Stomach (tissue), 8 donors: ENCODE measurements at regions not wholly inside any gene's neighbourhood (a gene's known extent, or its start where the extent isn't known, plus 50 kb on each side); places are given as distances from the start of the nearest gene placed in this dataset.

ENCODE experiments used
- DNase-seq, 2 donors: peaks; one replicate each; pipeline versions ENCODE4 v3.0.0 to v3.0.0-alpha.2; 2013 to 2019
- H3K27ac ChIP-seq, 5 donors: fragments of 200-600 bp in 4 of 5; sonication (generic) in 4 of 5; one replicate each; pipeline ENCODE4 v1.5.1; 2013 to 2019; ENCODE audit warnings: mild to moderate bottlenecking in 1 of 5, moderate library complexity in 1 of 5
- H3K27me3 ChIP-seq, 3 donors: fragments of 200-600 bp; sonication (generic); one replicate each; pipeline ENCODE4 v1.5.1; 2017 to 2019; ENCODE audit warnings: mixed run types in 1 of 3
- H3K36me3 ChIP-seq, 4 donors: fragments of 200-600 bp; sonication (generic); 1 replicate in 3 of 4; 2 replicates in 1 of 4; pipeline ENCODE4 v1.5.1; 2016 to 2019
- H3K4me1 ChIP-seq, 4 donors: fragments of 200-600 bp; sonication (generic); one replicate each; pipeline ENCODE4 v1.5.1; 2016 to 2019
- H3K4me3 ChIP-seq, 4 donors: fragments of 200-600 bp; sonication (generic) in 3 of 4; one replicate each; pipeline ENCODE4 v1.5.1; 2016 to 2019; ENCODE audit warnings: mild to moderate bottlenecking in 1 of 4
- H3K9me3 ChIP-seq, 4 donors: fragments of 200-600 bp; sonication (generic); one replicate each; pipeline ENCODE4 v1.5.1; 2016 to 2019
- CTCF ChIP-seq, 7 experiments: fragments of 450-650 bp in 4 of 7; fragments of 200-600 bp in 3 of 7; sonication (generic) in 3 of 7; IDR thresholded peaks; one replicate each; pipeline ENCODE4 v1.5.1; 2016 to 2019; ENCODE audit warnings: antibody characterized with exemption in 7 of 7, control low read depth in 2 of 7, mild to moderate bottlenecking in 1 of 7
- EP300 ChIP-seq: sonication (generic); formaldehyde crosslinking; IDR thresholded peaks from one replicate; pipeline ENCODE4 v1.6.1; 2017; ENCODE audit warnings: antibody characterized with exemption
- POLR2A ChIP-seq, 4 donors: fragments of 450-650 bp; IDR thresholded peaks; one replicate each; pipeline ENCODE4 v1.6.1; 2016; ENCODE audit warnings: antibody characterized with exemption in 4 of 4, control low read depth in 2 of 4, mild to moderate bottlenecking in 1 of 4, moderate library complexity in 1 of 4
- POLR2AphosphoS5 ChIP-seq, 3 donors: sonication (generic); formaldehyde crosslinking; IDR thresholded peaks; one replicate each; pipeline ENCODE4 v1.6.1; 2016; ENCODE audit warnings: antibody characterized with exemption in 3 of 3
- WGBS, 5 donors: extraction: QIAGEN DNeasy Blood & Tissue Kit in 3 of 5; methylation state at CpG; one replicate each; pipeline versions ENCODE4 v1.1.5 to v1.1.7; 2013 to 2018; 5-methylcytosine and 5-hydroxymethylcytosine counted together
- intact Hi-C: fragments of 100-400 bp; cut with DNase I; formaldehyde crosslinking; loops from one replicate; pipeline ENCODE4 v1.15.1; 2023; ENCODE audit warnings: low total_unique reads
- donor health status: healthy with polysubstance abuse.
- donor health status: Bipolar disorder and iron deficiency.
- donor health status: healthy.

DNA sequence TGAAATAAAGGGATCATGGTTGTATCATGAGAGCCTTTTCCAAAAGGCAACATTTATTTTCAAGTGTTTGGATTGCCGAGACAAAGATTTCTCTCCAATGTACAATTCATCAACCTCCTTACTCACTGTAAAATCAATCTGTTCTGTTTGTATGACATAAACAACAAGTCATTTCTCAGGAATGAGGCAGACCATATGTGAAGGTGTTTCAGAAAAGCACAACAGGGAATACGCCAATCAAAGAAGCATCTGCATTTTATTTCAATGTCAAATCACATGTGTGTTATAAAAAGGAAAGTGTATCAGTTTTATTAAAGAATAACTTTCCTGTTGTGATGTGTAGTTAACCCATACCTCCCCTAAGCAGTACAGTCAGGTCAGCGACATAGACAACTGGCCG, 653.7 kb downstream of the TFAP2A start:
- WGBS, 5 donors = 74 to 91% (median 87%) methylated on average over 4 of the region's 4 CpGs

DNA sequence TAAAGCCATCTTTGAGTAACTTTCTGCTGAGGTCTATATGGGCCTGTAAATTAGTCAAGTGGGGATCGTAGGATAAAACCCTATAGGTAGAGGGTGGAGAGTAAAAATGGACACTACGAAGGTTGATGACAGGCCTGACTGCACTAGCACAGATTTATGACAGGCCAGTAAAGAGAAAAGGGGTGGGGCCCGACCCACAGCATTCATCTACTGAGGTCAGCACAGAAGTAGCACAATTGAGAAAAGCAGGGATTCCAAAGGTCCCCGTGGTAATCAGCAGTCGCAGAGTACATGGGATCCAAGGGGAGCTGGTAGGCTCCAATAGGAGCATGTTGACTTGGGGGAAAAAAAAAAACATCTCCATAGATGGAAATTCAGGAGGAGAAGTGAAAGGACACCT, 660.4 kb downstream of the TFAP2A start:
- no peak for TF ChIP-seq POLR2AphosphoS5 (IDR thresholded peaks at IDR 0.05)
- no peak for TF ChIP-seq CTCF (IDR thresholded peaks at IDR 0.05)
- no peak for TF ChIP-seq POLR2A (IDR thresholded peaks at IDR 0.05)
- TF ChIP-seq EP300 = no peak
- 84 to 90% (median 86%) methylated on average over 5 of the region's 5 CpGs for WGBS, 5 donors
- Histone ChIP-seq H3K4me3 (no peak overlapping the region), H3K27me3 (no peaks in the 10 kb centered on the region), H3K36me3 (no peaks in the 10 kb centered on the region), H3K4me1 (no peaks in the 10 kb centered on the region), H3K27ac (no peak overlapping the region), H3K9me3 (no peaks in the 10 kb centered on the region)
- DNase-seq = no peak
- intact Hi-C loops = no loop called here

More for the DNA sequence above, 653.7 kb downstream of the TFAP2A start:
- no peaks in the 10 kb centered on the region for H3K9me3 ChIP-seq
- TF ChIP-seq CTCF (IDR thresholded peaks at IDR 0.05) (no peak), POLR2A (IDR thresholded peaks at IDR 0.05) (no peak), POLR2AphosphoS5 (IDR thresholded peaks at IDR 0.05) (no peak), EP300 (no peak)
- H3K4me1 ChIP-seq = no peaks in the 10 kb centered on the region
- H3K27me3 ChIP-seq = no peaks in the 10 kb centered on the region
- H3K27ac ChIP-seq = no peak overlapping the region
- no peaks in the 10 kb centered on the region for H3K36me3 ChIP-seq
- DNase-seq = no peak
- intact Hi-C loops = no loop called here
- H3K4me3 ChIP-seq = no peak overlapping the region

GRCh38 chr6:9745966-9746365, 668.9 kb downstream of the TFAP2A start:
- intact Hi-C loops = no loop called here
- Histone ChIP-seq H3K4me1 (no peaks in the 10 kb centered on the region), H3K4me3 (no peak overlapping the region), H3K27ac (no peak overlapping the region), H3K27me3 (no peaks in the 10 kb centered on the region), H3K36me3 (no peaks in the 10 kb centered on the region), H3K9me3 (no peaks in the 10 kb centered on the region)
- WGBS, 5 donors = 78 to 92% (median 87%) methylated on average over 2 of the region's 2 CpGs
- TF ChIP-seq CTCF (IDR thresholded peaks at IDR 0.05) = no peak
- no peak for TF ChIP-seq POLR2AphosphoS5 (IDR thresholded peaks at IDR 0.05)
- TF ChIP-seq POLR2A (IDR thresholded peaks at IDR 0.05) = no peak
- no peak for TF ChIP-seq EP300
- no peak for DNase-seq

DNA sequence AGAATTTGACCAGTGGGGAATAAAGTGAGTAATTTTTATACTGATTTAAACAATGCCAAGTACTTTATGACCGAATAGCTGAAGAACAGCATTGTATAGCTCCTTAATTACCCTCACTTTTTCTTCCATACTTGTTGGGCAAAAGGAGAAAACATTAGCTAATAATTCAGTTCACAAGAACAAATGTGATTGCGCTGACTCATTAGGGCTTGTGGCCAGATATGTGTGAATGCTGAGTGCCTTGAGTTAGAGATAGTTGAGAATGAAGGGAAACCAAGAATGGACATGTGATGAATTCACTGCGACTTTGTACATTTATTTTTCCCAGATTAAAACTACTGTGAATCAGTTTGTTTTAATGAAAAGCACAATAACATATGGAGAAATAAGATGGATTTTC, 669.4 kb downstream of the TFAP2A start:
- DNase-seq = no peak
- Histone ChIP-seq H3K27me3 (no peaks in the 10 kb centered on the region), H3K27ac (no peak overlapping the region), H3K4me3 (no peak overlapping the region), H3K36me3 (no peaks in the 10 kb centered on the region), H3K4me1 (no peaks in the 10 kb centered on the region), H3K9me3 (no peaks in the 10 kb centered on the region)
- intact Hi-C loops = no loop called here
- TF ChIP-seq POLR2A (IDR thresholded peaks at IDR 0.05) = no peak
- TF ChIP-seq CTCF (IDR thresholded peaks at IDR 0.05) = no peak
- TF ChIP-seq POLR2AphosphoS5 (IDR thresholded peaks at IDR 0.05) = no peak
- no peak for TF ChIP-seq EP300
- WGBS, 5 donors = 45 to 54% (median 49%) methylated on average over 3 of the region's 3 CpGs
